MCF 10A (cell line): ENCODE measurements at regions not wholly inside any gene's neighbourhood (a gene's known extent, or its start where the extent isn't known, plus 50 kb on each side); places are given as distances from the start of the nearest gene placed in this dataset.
"Not testable (repeated sequence)": the region's sequence is repeated elsewhere in the genome, so short reads cannot be mapped to it uniquely, and the experiment has no call there.

Source experiments
- BruUV-seq: library from RNA; stranded (reverse); fragments of 400-500 nt; replicated peaks from 2 replicates; lab custom pipeline; 2021; lab: Mats Ljungman, UMichigan
- CTCF ChIA-PET: fragments of 300-600 bp; sonication (Branson Sonifier 250); formaldehyde crosslinking; extraction: SDS; loops from one replicate; lab custom pipeline; 2021; ENCODE audit warnings: antibody characterized with exemption, inconsistent platforms; lab: Yijun Ruan, JAX
- POLR2A ChIA-PET: fragments of 300-600, 350-650 bp; sonication (Branson Sonifier 250); formaldehyde crosslinking; extraction: SDS; loops from one replicate; lab custom pipeline; 2020; ENCODE audit warnings: antibody characterized with exemption, inconsistent platforms; lab: Yijun Ruan, JAX
- DNase-seq: peaks from one replicate; pipeline ENCODE4 v3.0.0-alpha.2; 2018; ENCODE audit not compliant: unreplicated experiment
- H3K27ac Mint-ChIP-seq: one replicate; pipeline ENCODE4 v1.8.0; 2022; ENCODE audit warnings: mild to moderate bottlenecking, low read depth, mixed read lengths; ENCODE audit not compliant: unreplicated experiment
- H3K27me3 Mint-ChIP-seq: one replicate; pipeline ENCODE4 v1.8.0; 2022; ENCODE audit warnings: mixed read lengths; ENCODE audit not compliant: insufficient read depth, unreplicated experiment
- H3K36me3 Mint-ChIP-seq: one replicate; pipeline ENCODE4 v1.8.0; 2022; ENCODE audit warnings: mild to moderate bottlenecking, moderate library complexity, mixed read lengths; ENCODE audit not compliant: insufficient read depth, unreplicated experiment
- H3K4me1 Mint-ChIP-seq: one replicate; pipeline ENCODE4 v1.8.0; 2022; ENCODE audit warnings: mixed read lengths; ENCODE audit not compliant: insufficient read depth, unreplicated experiment
- H3K4me3 Mint-ChIP-seq: one replicate; pipeline ENCODE4 v1.8.0; 2022; ENCODE audit warnings: mild to moderate bottlenecking, moderate library complexity, mixed read lengths; ENCODE audit not compliant: unreplicated experiment
- H3K9me3 Mint-ChIP-seq: one replicate; pipeline ENCODE4 v1.8.0; 2022; ENCODE audit warnings: mixed read lengths; ENCODE audit not compliant: unreplicated experiment
- CTCF ChIP-seq: fragments of 200-600 bp; IDR thresholded peaks from one replicate; pipeline ENCODE4 v1.8.0; 2022; ENCODE audit warnings: antibody characterized with exemption, mild to moderate bottlenecking; ENCODE audit not compliant: unreplicated experiment
- intact Hi-C: fragments of 100-400 bp; cut with micrococcal nuclease; formaldehyde crosslinking; loops from 2 replicates; pipeline ENCODE4 v1.14.1; 2022

GRCh38 chr14:28382444-28383190, 384.0 kb upstream of the FOXG1 start:
- intact Hi-C loops, result loop anchor here (10.0 kb wide), 1 partner anchor 112 kb away; no protein-coding TSS in a partner anchor

GRCh38 chr14:28398506-28398905, 368.1 kb upstream of the FOXG1 start:
- TF ChIP-seq CTCF, result no peak
- BruUV-seq, result no TSS peak
- POLR2A ChIA-PET, result no interaction called here

More at GRCh38 chr14:28382444-28383190, 384.0 kb upstream of the FOXG1 start:
- Mint-ChIP-seq H3K27me3 (no peaks in the 10 kb centered on the region), H3K36me3 (no peaks in the 10 kb centered on the region), H3K4me1 (peaks cover 23% of the 10 kb centered on the region), H3K9me3 (peaks cover 7% of the 10 kb centered on the region), H3K27ac (peak overlapping the region; percentile 90), H3K4me3 (peak overlapping the region; percentile 54)
- POLR2A ChIA-PET, result interaction anchor here (0.7 to 1.5 kb wide), 5 partner anchors 12 to 198 kb away, joined by 3 to 4 read pairs (median 3); no protein-coding TSS in a partner anchor
- BruUV-seq, result no TSS peak
- peak; percentile 91 for DNase-seq
- TF ChIP-seq CTCF, result no peak
- CTCF ChIA-PET, result interaction anchor here (0.6 to 1.4 kb wide), 3 partner anchors 73 to 88 kb away, joined by 3 read pairs; no protein-coding TSS in a partner anchor

GRCh38 chr14:28401705-28402104, 364.9 kb upstream of the FOXG1 start:
- H3K36me3 Mint-ChIP-seq, H3K27me3 Mint-ChIP-seq, H3K27ac Mint-ChIP-seq, H3K4me3 Mint-ChIP-seq, H3K9me3 Mint-ChIP-seq, H3K4me1 Mint-ChIP-seq, CTCF ChIA-PET, DNase-seq, POLR2A ChIA-PET, intact Hi-C loops, BruUV-seq: not testable (repeated sequence)

More at GRCh38 chr14:28398506-28398905, 368.1 kb upstream of the FOXG1 start:
- Mint-ChIP-seq H3K4me3 (no peak overlapping the region), H3K36me3 (no peaks in the 10 kb centered on the region), H3K4me1 (no peaks in the 10 kb centered on the region), H3K9me3 (peaks cover under 1% of the 10 kb centered on the region), H3K27ac (peak overlapping the region; percentile 31), H3K27me3 (no peaks in the 10 kb centered on the region)
- DNase-seq, result no peak
- intact Hi-C loops, result no loop called here
- CTCF ChIA-PET, result interaction anchor here (0.6 to 1.2 kb wide), 4 partner anchors 24 to 865 kb away, joined by 3 to 4 read pairs (median 3); no protein-coding TSS in a partner anchor

- BruUV-seq, result no TSS peak
- ChIA-PET POLR2A (no interaction called here), CTCF (interaction anchor here (1.4 kb wide), 1 partner anchor 21 kb away, joined by 3 read pairs; no protein-coding TSS in a partner anchor)
Observed at GRCh38 chr14:28406196-28406595, 360.4 kb upstream of the FOXG1 start.

More at GRCh38 chr14:28406196-28406595, 360.4 kb upstream of the FOXG1 start:
- Mint-ChIP-seq H3K9me3 (peaks cover 9% of the 10 kb centered on the region), H3K36me3 (no peaks in the 10 kb centered on the region), H3K4me3 (no peak overlapping the region), H3K4me1 (peaks cover 11% of the 10 kb centered on the region), H3K27me3 (no peaks in the 10 kb centered on the region), H3K27ac (no peak overlapping the region)
- intact Hi-C loops, result no loop called here
- peak; percentile 31 for DNase-seq
- no peak for TF ChIP-seq CTCF
